ENCODE measurements at regions not wholly inside any gene's neighbourhood (a gene's known extent, or its start where the extent isn't known, plus 50 kb on each side); places are given as distances from the start of the nearest gene placed in this dataset.

- Histone ChIP-seq H4K5ac (ENCODE audit: insufficient read length, low read depth, low read length) (no peak overlapping the region), H3K9ac (ENCODE audit: extremely low read depth, insufficient read length, low read length) (no peak overlapping the region), H3K27ac (ENCODE audit: insufficient read length, low read depth, low read length) (no peak overlapping the region), H4K20me1 (ENCODE audit: control insufficient read depth, insufficient read depth, insufficient read length) (no peaks in the 10 kb centered on the region), H3K4me2 (ENCODE audit: insufficient read depth, insufficient read length, low read length) (no peak overlapping the region), H3K56ac (ENCODE audit: insufficient read length, low read depth, low read length) (no peak overlapping the region), H2AFZ (ENCODE audit: low read length) (no peak overlapping the region), H2BK120ac (ENCODE audit: low read depth, low read length, poor library complexity, severe bottlenecking) (no peak overlapping the region), H3K79me2 (ENCODE audit: insufficient read depth, low read length) (no peaks in the 10 kb centered on the region), H3K23me2 (ENCODE audit: insufficient read length, low read depth, low read length, poor library complexity, severe bottlenecking) (no peaks in the 10 kb centered on the region), H3K14ac (ENCODE audit: insufficient read depth, low read length) (no peak overlapping the region), H2BK15ac (ENCODE audit: low read depth, low read length) (no peak overlapping the region), H4K8ac (replicated peaks; ENCODE audit: insufficient read length, low read depth, low read length) (no peak overlapping the region), H3K4ac (ENCODE audit: low read depth, low read length) (no peak overlapping the region), H3K18ac (ENCODE audit: insufficient read length, low read depth, low read length) (no peak overlapping the region), H3K9me3 (ENCODE audit: control insufficient read depth, low read depth, low read length) (no peaks in the 10 kb centered on the region), H3K4me1 (ENCODE audit: insufficient read depth, low read length) (no peaks in the 10 kb centered on the region), H2BK5ac (ENCODE audit: insufficient read length, low read length) (no peak overlapping the region), H4K91ac (ENCODE audit: insufficient read length, low read depth, low read length) (no peak overlapping the region), H2BK12ac (ENCODE audit: insufficient read length, low read depth, low read length) (no peak overlapping the region), H3K23ac (ENCODE audit: insufficient read length, low read depth, low read length) (no peak overlapping the region), H3K27me3 (ENCODE audit: insufficient read depth, low read length) (no peaks in the 10 kb centered on the region), H2AK5ac (ENCODE audit: insufficient read length, low read length) (no peak overlapping the region), H3K79me1 (ENCODE audit: insufficient read depth, low read depth, low read length, poor library complexity, severe bottlenecking) (no peaks in the 10 kb centered on the region), H2BK20ac (ENCODE audit: low read depth, low read length, poor library complexity, severe bottlenecking) (no peak overlapping the region), H3T11ph (ENCODE audit: low read length) (no peak overlapping the region)
- Mint-ChIP-seq H3K9me3 (peaks cover 0 to 3% of the 10 kb centered on the region in 2 experiments; a peak in 2 of 5 replicates), H3K27ac (no peak overlapping the region), H3K4me1 (peaks cover 2 to 4% of the 10 kb centered on the region in 2 experiments), H3K4me3 (no peak overlapping the region), H3K27me3 (ENCODE audit: low read depth) (no peaks in the 10 kb centered on the region), H3K36me3 (ENCODE audit: insufficient read depth in 1 of 3, low read depth in 3 of 3) (no peaks in the 10 kb centered on the region)
- no peak for TF ChIP-seq CTCF (conservative IDR thresholded peaks at IDR 0.05)
- no CpG with 5 or more reads among the region's 1 CpG for WGBS (ENCODE audit: extremely low coverage, insufficient read length, low lambda C conversion rate)
- no peak for DNase-seq
These were observed 98.9 kb downstream of the INHBA start for GRCh38 chr7:41603985-41604384.

Measured in H9 (cell line).